ENCODE measurements at regions not wholly inside any gene's neighbourhood (a gene's known extent, or its start where the extent isn't known, plus 50 kb on each side); places are given as distances from the start of the nearest gene placed in this dataset.

DNA sequence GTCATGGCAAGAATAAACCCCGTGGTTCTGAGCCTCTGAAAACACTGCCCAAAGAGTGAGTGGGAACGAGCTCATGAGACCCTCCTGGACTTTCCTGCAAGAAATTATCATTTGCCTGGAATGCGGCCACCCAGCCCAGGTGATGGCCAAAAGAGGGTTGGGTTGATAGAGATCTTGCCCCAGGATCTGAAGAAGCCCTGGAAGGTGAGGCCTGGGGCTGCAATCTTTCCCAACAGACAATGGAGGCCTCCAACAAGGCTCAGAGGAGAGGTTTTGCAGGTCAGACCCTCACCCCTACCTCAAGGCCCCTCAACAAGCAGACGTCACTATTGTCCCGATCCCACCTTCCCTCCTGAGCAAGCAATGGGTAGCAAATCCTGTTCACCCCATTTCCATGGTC, 106.0 kb upstream of the SOD1 start:
- ChIA-PET CTCF (no interaction called here), POLR2A (ENCODE audit: low non-redundant PET) (no interaction called here)
- H3K27ac ChIP-seq (ENCODE audit: low read depth, low read length, poor library complexity, severe bottlenecking), result no peak overlapping the region
- H3K27me3 ChIP-seq (replicated peaks; ENCODE audit: insufficient read depth, low read depth, low read length, poor library complexity), result peaks cover 13% of the 10 kb centered on the region
- no peaks in the 10 kb centered on the region for H3K9me3 ChIP-seq (ENCODE audit: low read depth, low read length, poor library complexity, severe bottlenecking)
- peaks cover 33% of the 10 kb centered on the region for H3K4me1 ChIP-seq (ENCODE audit: insufficient read depth, low read length, poor library complexity, severe bottlenecking)
- no peak for DNase-seq (ENCODE audit: low spot score)
- intact Hi-C loops (cut with micrococcal nuclease; ENCODE audit: unreplicated experiment), result no loop called here
- no peak overlapping the region for H3K4me3 ChIP-seq (ENCODE audit: low read depth, low read length, poor library complexity, severe bottlenecking)
- H3K36me3 ChIP-seq (ENCODE audit: insufficient read depth, low read length, poor library complexity, severe bottlenecking), result no peaks in the 10 kb centered on the region
- no TSS peak for BruUV-seq (replicated peaks)
- TF ChIP-seq EZH2 (IDR thresholded peaks at IDR 0.05; ENCODE audit: borderline replicate concordance, low read depth, low read length, poor library complexity, severe bottlenecking), result no peak
- TF ChIP-seq, protein P1, sequence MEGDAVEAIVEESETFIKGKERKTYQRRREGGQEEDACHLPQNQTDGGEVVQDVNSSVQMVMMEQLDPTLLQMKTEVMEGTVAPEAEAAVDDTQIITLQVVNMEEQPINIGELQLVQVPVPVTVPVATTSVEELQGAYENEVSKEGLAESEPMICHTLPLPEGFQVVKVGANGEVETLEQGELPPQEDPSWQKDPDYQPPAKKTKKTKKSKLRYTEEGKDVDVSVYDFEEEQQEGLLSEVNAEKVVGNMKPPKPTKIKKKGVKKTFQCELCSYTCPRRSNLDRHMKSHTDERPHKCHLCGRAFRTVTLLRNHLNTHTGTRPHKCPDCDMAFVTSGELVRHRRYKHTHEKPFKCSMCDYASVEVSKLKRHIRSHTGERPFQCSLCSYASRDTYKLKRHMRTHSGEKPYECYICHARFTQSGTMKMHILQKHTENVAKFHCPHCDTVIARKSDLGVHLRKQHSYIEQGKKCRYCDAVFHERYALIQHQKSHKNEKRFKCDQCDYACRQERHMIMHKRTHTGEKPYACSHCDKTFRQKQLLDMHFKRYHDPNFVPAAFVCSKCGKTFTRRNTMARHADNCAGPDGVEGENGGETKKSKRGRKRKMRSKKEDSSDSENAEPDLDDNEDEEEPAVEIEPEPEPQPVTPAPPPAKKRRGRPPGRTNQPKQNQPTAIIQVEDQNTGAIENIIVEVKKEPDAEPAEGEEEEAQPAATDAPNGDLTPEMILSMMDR (conservative IDR thresholded peaks at IDR 0.05; ENCODE audit: low read depth, low read length), result no peak

DNA sequence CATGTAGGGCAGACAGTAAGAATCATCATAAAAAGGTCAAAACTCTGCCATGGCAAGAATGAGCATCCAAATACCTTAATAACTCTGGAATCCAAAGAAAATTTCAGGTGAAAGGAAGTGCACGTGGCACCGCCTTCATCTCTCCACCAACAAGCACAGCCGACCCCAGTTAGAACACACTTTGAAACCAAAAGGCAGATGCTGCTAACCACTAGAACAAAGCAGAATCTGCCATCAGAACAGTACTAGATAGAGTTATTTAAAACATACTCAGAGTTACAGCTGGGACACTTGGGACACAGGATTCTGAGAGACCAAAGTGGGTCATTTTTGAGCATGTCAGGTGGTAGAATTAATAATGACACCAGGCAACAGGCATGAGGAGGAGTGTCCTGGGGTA, 106.7 kb upstream of the SOD1 start:
- TF ChIP-seq, protein P1 (conservative IDR thresholded peaks at IDR 0.05; ENCODE audit: low read depth, low read length), result no peak
- no peak for TF ChIP-seq EZH2 (IDR thresholded peaks at IDR 0.05; ENCODE audit: borderline replicate concordance, low read depth, low read length, poor library complexity, severe bottlenecking)
- Histone ChIP-seq H3K9me3 (ENCODE audit: low read depth, low read length, poor library complexity, severe bottlenecking) (no peaks in the 10 kb centered on the region), H3K27me3 (replicated peaks; ENCODE audit: insufficient read depth, low read depth, low read length, poor library complexity) (peaks cover 7% of the 10 kb centered on the region), H3K36me3 (ENCODE audit: insufficient read depth, low read length, poor library complexity, severe bottlenecking) (no peaks in the 10 kb centered on the region), H3K4me3 (ENCODE audit: low read depth, low read length, poor library complexity, severe bottlenecking) (no peak overlapping the region), H3K4me1 (ENCODE audit: insufficient read depth, low read length, poor library complexity, severe bottlenecking) (peaks cover 35% of the 10 kb centered on the region), H3K27ac (ENCODE audit: low read depth, low read length, poor library complexity, severe bottlenecking) (no peak overlapping the region)
- POLR2A ChIA-PET (ENCODE audit: low non-redundant PET), result no interaction called here
- no peak for DNase-seq (ENCODE audit: low spot score)
- intact Hi-C loops (cut with micrococcal nuclease; ENCODE audit: unreplicated experiment), result no loop called here
- BruUV-seq (replicated peaks), result no TSS peak
- CTCF ChIA-PET, result no interaction called here

DNA sequence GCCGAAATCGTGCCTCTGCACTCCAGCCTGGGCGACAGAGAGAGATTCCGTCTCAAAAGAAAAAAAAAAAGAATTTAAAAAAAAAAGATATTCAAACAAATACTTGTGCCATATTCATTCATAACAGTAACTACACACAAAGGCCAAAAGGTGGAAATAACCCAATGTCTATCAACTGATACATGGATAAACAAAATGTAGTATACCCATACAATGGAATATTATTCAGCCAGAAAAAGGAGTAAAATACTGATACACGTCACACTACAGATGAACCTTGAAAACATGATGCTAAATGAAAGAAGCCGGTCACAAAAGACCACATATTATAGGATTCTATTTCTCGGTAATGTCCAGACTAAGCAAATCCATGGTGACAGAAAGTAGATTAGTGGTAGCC, 109.4 kb upstream of the SOD1 start:
- Histone ChIP-seq H3K9me3 (ENCODE audit: low read depth, low read length, poor library complexity, severe bottlenecking) (no peaks in the 10 kb centered on the region), H3K27me3 (replicated peaks; ENCODE audit: insufficient read depth, low read depth, low read length, poor library complexity) (no peaks in the 10 kb centered on the region), H3K4me3 (ENCODE audit: low read depth, low read length, poor library complexity, severe bottlenecking) (no peak overlapping the region), H3K27ac (ENCODE audit: low read depth, low read length, poor library complexity, severe bottlenecking) (no peak overlapping the region), H3K4me1 (ENCODE audit: insufficient read depth, low read length, poor library complexity, severe bottlenecking) (peaks cover 25% of the 10 kb centered on the region), H3K36me3 (ENCODE audit: insufficient read depth, low read length, poor library complexity, severe bottlenecking) (no peaks in the 10 kb centered on the region)
- DNase-seq (ENCODE audit: low spot score), result no peak
- POLR2A ChIA-PET (ENCODE audit: low non-redundant PET), result no interaction called here
- CTCF ChIA-PET, result no interaction called here
- BruUV-seq (replicated peaks), result no TSS peak
- intact Hi-C loops (cut with micrococcal nuclease; ENCODE audit: unreplicated experiment), result no loop called here
- TF ChIP-seq EZH2 (IDR thresholded peaks at IDR 0.05; ENCODE audit: borderline replicate concordance, low read depth, low read length, poor library complexity, severe bottlenecking), result no peak
- TF ChIP-seq, protein P1 (conservative IDR thresholded peaks at IDR 0.05; ENCODE audit: low read depth, low read length), result no peak
